Adrenal gland (tissue), 9 donors: ENCODE measurements at regions not wholly inside any gene's neighbourhood (a gene's known extent, or its start where the extent isn't known, plus 50 kb on each side); places are given as distances from the start of the nearest gene placed in this dataset.

Experiments used
- DNase-seq, 7 donors: peaks; one replicate each; pipeline ENCODE4 v3.0.0-alpha.2; 2019 to 2020
- H3K27ac ChIP-seq, 5 donors: fragments of 200-600 bp; sonication (generic) in 4 of 5; 1 replicate in 3 of 5; 2 replicates in 2 of 5; pipeline versions ENCODE4 v1.5.1 to v1.8.0; 2016 to 2020; ENCODE audit warnings: mild to moderate bottlenecking in 1 of 5
- H3K27me3 ChIP-seq: fragments of 200-600 bp; 2 replicates; pipeline ENCODE4 v1.8.0; 2021
- H3K36me3 ChIP-seq, 2 donors: fragments of 200-600 bp; replicated peaks in 1 of 2; 1 replicate in 1 of 2; 2 replicates in 1 of 2; pipeline versions ENCODE4 v1.5.1 to v1.8.0; 2018 to 2022
- H3K4me1 ChIP-seq, 2 donors: fragments of 200-600 bp; replicated peaks in 1 of 2; 1 replicate in 1 of 2; 2 replicates in 1 of 2; pipeline versions ENCODE4 v1.5.1 to v1.8.0; 2018 to 2021
- H3K4me3 ChIP-seq, 4 donors: fragments of 200-600 bp; sonication (generic) in 3 of 4; one replicate each; pipeline ENCODE4 v1.5.1; 2016 to 2018
- H3K9me3 ChIP-seq, 3 donors: fragments of 200-600 bp; sonication (generic) in 1 of 3; replicated peaks in 1 of 3; 1 replicate in 2 of 3; 2 replicates in 1 of 3; pipeline versions ENCODE4 v1.5.1 to v1.8.0; 2016 to 2021
- POLR2A ChIP-seq, 2 donors: fragments of 450-650 bp; IDR thresholded peaks; one replicate each; pipeline ENCODE4 v1.6.1; 2017; ENCODE audit warnings: antibody characterized with exemption in 2 of 2, mild to moderate bottlenecking in 2 of 2, moderate library complexity in 1 of 2
- WGBS, 4 donors: extraction: QIAGEN DNeasy Blood & Tissue Kit in 2 of 4; methylation state at CpG; one replicate each; pipeline versions ENCODE4 v1.1.5 to v1.1.7; 2013 to 2017; 5-methylcytosine and 5-hydroxymethylcytosine counted together
- intact Hi-C, 2 donors: fragments of 100-400 bp; cut with DNase I; formaldehyde crosslinking; loops; one replicate each; pipeline versions ENCODE4 v1.14.1 to v1.15.0; 2022 to 2023
- TF ChIP-seq, protein P1 (sequence below), 6 experiments: fragments of 450-650 bp in 4 of 6; fragments of 200-600 bp in 2 of 6; sonication (generic) in 1 of 6; IDR thresholded peaks; 1 replicate in 5 of 6; 2 replicates in 1 of 6; pipeline versions ENCODE4 v1.5.1 to v1.8.0; 2016 to 2021; ENCODE audit warnings: antibody characterized with exemption in 6 of 6, mild to moderate bottlenecking in 2 of 6, moderate library complexity in 1 of 6
- donor health status: healthy with polysubstance abuse.
- donor health status: Bipolar disorder and iron deficiency.
- donor health status: DM: yes; HTN: yes; CAD: no.
- donor health status: DM: no; HTN: no; CAD: no.
- donor health status: DM: no; HTN: no; CAD: no.

DNA sequence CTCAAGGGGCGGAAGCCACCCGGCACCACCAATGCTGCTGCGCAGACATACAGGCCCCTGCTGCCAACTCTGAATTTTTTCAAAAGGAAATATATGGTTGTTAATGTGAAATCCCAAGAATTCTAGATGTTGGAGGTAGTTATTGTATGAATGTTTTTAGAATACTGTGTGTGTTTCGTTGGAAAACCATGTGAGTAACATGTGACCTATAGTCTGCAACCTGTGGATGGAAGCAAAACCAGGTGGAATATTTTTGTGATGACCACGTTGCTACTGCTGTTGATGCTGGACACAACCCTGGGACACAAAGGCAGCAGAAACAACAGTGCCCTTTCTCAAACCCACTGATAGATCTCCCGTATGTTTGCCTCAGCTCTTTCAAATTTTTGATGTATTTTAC lies 376.3 kb upstream of the SALL1 start:
- H3K27me3 ChIP-seq = no peaks in the 10 kb centered on the region
- intact Hi-C loops = no loop called here
- H3K4me3 ChIP-seq = no peak overlapping the region
- no peak for TF ChIP-seq POLR2A (IDR thresholded peaks at IDR 0.05)
- TF ChIP-seq, protein P1, sequence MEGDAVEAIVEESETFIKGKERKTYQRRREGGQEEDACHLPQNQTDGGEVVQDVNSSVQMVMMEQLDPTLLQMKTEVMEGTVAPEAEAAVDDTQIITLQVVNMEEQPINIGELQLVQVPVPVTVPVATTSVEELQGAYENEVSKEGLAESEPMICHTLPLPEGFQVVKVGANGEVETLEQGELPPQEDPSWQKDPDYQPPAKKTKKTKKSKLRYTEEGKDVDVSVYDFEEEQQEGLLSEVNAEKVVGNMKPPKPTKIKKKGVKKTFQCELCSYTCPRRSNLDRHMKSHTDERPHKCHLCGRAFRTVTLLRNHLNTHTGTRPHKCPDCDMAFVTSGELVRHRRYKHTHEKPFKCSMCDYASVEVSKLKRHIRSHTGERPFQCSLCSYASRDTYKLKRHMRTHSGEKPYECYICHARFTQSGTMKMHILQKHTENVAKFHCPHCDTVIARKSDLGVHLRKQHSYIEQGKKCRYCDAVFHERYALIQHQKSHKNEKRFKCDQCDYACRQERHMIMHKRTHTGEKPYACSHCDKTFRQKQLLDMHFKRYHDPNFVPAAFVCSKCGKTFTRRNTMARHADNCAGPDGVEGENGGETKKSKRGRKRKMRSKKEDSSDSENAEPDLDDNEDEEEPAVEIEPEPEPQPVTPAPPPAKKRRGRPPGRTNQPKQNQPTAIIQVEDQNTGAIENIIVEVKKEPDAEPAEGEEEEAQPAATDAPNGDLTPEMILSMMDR (IDR thresholded peaks at IDR 0.05) = no peak
- WGBS, 4 donors = 68 to 78% (median 76%) methylated on average over 6 of the region's 6 CpGs
- H3K9me3 ChIP-seq = no peaks in the 10 kb centered on the region
- no peaks in the 10 kb centered on the region for H3K36me3 ChIP-seq
- DNase-seq = no peak
- H3K4me1 ChIP-seq = no peaks in the 10 kb centered on the region
- H3K27ac ChIP-seq = no peak overlapping the region

DNA sequence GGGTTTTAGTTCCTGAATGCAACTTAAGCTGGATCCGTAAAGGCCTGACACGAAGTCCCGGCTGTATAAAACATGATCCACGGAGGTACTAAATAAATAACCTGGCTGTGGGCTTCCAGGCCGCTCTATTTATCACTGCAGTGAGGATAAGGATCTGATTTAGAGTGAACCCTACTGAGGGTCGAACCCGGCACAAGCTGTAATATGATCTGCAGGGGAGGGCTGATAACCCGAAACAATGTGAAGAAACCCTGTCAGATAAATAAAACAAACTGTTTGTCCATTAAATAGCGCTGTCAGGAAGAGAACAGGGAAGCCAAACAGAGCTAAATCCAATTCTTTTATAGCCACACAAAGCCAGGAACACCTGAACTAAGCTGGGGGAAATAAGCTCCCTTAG lies 375.6 kb upstream of the SALL1 start:
- intact Hi-C loops = no loop called here
- no peak for DNase-seq
- Histone ChIP-seq H3K4me1 (no peaks in the 10 kb centered on the region), H3K4me3 (no peak overlapping the region), H3K27ac (no peak overlapping the region), H3K36me3 (no peaks in the 10 kb centered on the region), H3K27me3 (no peaks in the 10 kb centered on the region), H3K9me3 (no peaks in the 10 kb centered on the region)
- TF ChIP-seq, protein P1 (IDR thresholded peaks at IDR 0.05) = no peak
- no peak for TF ChIP-seq POLR2A (IDR thresholded peaks at IDR 0.05)
- 22 to 30% (median 24%) methylated on average over 9 of the region's 9 CpGs for WGBS, 4 donors

DNA sequence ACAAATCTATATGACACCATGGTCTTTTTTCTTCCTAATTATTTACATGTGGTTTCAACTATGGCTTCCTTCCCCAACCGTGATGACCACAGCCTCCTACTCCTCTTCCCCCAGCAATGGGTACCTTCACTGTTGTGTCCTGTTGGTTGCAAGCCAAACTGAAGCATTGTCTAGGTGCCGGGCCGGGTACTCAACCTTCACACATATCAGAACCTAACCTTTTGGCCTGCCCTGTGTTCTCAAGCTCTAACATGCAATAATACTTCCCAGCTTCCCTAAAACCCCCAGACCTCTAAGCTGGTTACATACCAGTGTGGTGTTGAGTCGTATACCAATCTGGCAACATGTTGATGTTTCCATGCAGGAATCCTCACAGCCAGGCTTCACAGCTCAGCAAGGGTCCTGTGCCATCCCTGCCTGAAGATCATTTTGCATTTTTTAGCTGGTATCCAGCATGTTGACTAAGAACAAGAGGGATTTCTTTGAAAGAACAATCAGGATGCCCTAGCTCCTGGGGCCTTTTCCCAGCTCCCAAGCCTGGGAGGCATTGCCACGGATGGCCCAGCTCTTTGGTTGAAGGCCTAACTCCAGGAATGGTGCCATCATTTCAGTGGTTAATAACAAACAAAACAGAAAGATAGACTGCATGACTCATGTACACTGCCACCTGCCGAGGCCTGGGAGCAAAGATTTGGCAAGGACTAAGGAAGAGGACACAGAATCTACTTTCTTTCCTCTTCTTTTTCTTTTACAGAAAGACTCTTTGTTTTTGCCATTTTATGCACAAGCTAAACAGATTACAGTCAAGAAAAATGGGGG lies 373.7 kb upstream of the SALL1 start:
- no peaks in the 10 kb centered on the region for H3K27me3 ChIP-seq
- no peaks in the 10 kb centered on the region for H3K4me1 ChIP-seq
- no peaks in the 10 kb centered on the region for H3K36me3 ChIP-seq
- no peaks in the 10 kb centered on the region for H3K9me3 ChIP-seq
- no peak overlapping the region for H3K4me3 ChIP-seq
- TF ChIP-seq, protein P1 (IDR thresholded peaks at IDR 0.05) = no peak
- no peak for TF ChIP-seq POLR2A (IDR thresholded peaks at IDR 0.05)
- DNase-seq = peak in 3 of 7 donors; percentile 27 to 35 (median 27)
- WGBS, 4 donors = 43 to 56% (median 45%) methylated on average over 6 of the region's 6 CpGs
- no peak overlapping the region for H3K27ac ChIP-seq
- intact Hi-C loops = no loop called here

DNA sequence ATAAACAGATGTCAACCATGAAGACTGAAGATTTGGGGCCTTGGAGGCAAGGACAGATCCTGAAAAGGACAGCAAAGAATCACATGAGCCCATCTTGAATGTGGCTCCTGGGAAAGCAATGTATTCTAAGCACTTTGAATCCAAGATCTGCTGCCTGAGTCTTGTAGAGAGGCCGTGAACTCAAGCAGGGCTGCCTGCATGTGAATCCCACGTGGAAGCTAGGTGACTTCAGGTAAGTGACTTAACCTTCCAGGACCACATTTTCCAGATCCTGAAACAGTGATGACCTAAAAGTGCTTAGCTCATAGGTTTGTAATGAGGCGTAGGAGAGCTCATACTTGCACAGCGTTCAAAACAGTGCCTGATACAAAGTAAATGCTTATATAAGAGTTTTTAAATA lies 373.0 kb upstream of the SALL1 start:
- intact Hi-C loops = no loop called here
- 51 to 74% (median 70%) methylated on average over 4 of the region's 4 CpGs for WGBS, 4 donors
- no peak overlapping the region for H3K27ac ChIP-seq
- H3K4me3 ChIP-seq = no peak overlapping the region
- no peak for DNase-seq
- H3K27me3 ChIP-seq = no peaks in the 10 kb centered on the region
- H3K4me1 ChIP-seq = no peaks in the 10 kb centered on the region
- no peaks in the 10 kb centered on the region for H3K9me3 ChIP-seq
- no peak for TF ChIP-seq POLR2A (IDR thresholded peaks at IDR 0.05)
- TF ChIP-seq, protein P1 (IDR thresholded peaks at IDR 0.05) = no peak
- no peaks in the 10 kb centered on the region for H3K36me3 ChIP-seq
